SH-SY5Y (cell line): ENCODE measurements at regions not wholly inside any gene's neighbourhood (a gene's known extent, or its start where the extent isn't known, plus 50 kb on each side); places are given as distances from the start of the nearest gene placed in this dataset.

Source experiments
- GATA2 ChIP-seq: IDR thresholded peaks from 2 replicates; pipeline ENCODE4 v1.6.1; 2011; ENCODE audit warnings: mild to moderate bottlenecking, low read depth, low read length
- GATA3 ChIP-seq: IDR thresholded peaks from 2 replicates; pipeline ENCODE4 v1.6.1; 2011; ENCODE audit warnings: low read depth, mild to moderate bottlenecking, low read length, moderate library complexity

GRCh38 chr18:10040287-10041011 lies 126.6 kb downstream of the VAPA start:
- TF ChIP-seq GATA3 (no peak), GATA2 (no peak)
